ENCODE measurements at regions not wholly inside any gene's neighbourhood (a gene's known extent, or its start where the extent isn't known, plus 50 kb on each side); places are given as distances from the start of the nearest gene placed in this dataset.

GRCh38 chr16:86372193-86372592, 138.1 kb upstream of the FOXF1 start:
- Mint-ChIP-seq H3K4me1 (ENCODE audit: low read depth, unreplicated experiment) (peaks cover 13% of the 10 kb centered on the region), H3K9me3 (ENCODE audit: unreplicated experiment) (peaks cover 3% of the 10 kb centered on the region), H3K27me3 (ENCODE audit: unreplicated experiment) (no peaks in the 10 kb centered on the region), H3K27ac (ENCODE audit: unreplicated experiment) (no peak overlapping the region), H3K36me3 (ENCODE audit: unreplicated experiment) (no peaks in the 10 kb centered on the region), H3K4me3 (ENCODE audit: unreplicated experiment) (no peak overlapping the region)
- TF ChIP-seq, protein P1, sequence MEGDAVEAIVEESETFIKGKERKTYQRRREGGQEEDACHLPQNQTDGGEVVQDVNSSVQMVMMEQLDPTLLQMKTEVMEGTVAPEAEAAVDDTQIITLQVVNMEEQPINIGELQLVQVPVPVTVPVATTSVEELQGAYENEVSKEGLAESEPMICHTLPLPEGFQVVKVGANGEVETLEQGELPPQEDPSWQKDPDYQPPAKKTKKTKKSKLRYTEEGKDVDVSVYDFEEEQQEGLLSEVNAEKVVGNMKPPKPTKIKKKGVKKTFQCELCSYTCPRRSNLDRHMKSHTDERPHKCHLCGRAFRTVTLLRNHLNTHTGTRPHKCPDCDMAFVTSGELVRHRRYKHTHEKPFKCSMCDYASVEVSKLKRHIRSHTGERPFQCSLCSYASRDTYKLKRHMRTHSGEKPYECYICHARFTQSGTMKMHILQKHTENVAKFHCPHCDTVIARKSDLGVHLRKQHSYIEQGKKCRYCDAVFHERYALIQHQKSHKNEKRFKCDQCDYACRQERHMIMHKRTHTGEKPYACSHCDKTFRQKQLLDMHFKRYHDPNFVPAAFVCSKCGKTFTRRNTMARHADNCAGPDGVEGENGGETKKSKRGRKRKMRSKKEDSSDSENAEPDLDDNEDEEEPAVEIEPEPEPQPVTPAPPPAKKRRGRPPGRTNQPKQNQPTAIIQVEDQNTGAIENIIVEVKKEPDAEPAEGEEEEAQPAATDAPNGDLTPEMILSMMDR (IDR thresholded peaks at IDR 0.05; ENCODE audit: partially characterized antibody, unreplicated experiment), result no peak
- no peak for DNase-seq

- TF ChIP-seq, protein P1 (IDR thresholded peaks at IDR 0.05; ENCODE audit: partially characterized antibody, unreplicated experiment), result no peak
- DNase-seq, result no peak
- Mint-ChIP-seq H3K27ac (ENCODE audit: unreplicated experiment) (no peak overlapping the region), H3K27me3 (ENCODE audit: unreplicated experiment) (no peaks in the 10 kb centered on the region), H3K9me3 (ENCODE audit: unreplicated experiment) (peaks cover 3% of the 10 kb centered on the region), H3K36me3 (ENCODE audit: unreplicated experiment) (no peaks in the 10 kb centered on the region), H3K4me3 (ENCODE audit: unreplicated experiment) (no peak overlapping the region), H3K4me1 (ENCODE audit: low read depth, unreplicated experiment) (peaks cover 9% of the 10 kb centered on the region)
Observed at GRCh38 chr16:86373276-86373901, 136.9 kb upstream of the FOXF1 start.

DNA sequence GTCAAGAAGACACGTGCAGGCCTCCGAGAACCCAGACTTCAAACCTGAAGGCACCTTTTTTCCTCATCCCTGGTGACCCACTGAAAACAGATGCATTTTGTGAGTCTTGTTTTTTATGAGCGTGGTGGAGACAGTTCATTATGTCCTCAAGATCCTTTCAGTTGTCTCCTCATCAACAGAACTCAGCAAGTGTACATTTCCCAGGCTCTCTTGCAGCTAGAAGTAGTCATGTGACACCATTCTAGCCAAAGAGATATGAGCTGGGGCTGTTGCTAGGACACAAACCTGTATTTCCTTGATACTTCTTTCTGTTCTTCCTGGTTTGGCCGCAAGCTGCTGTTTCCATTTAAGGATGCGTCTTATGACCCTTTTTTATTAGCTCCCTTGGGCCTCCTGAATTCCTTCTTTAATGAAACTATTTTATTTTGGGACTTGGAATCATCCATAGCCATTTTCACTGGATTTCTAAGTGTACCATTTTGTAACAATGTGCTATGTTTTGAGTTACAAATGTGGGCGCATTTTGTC, 135.7 kb upstream of the FOXF1 start:
- Mint-ChIP-seq H3K36me3 (ENCODE audit: unreplicated experiment) (no peaks in the 10 kb centered on the region), H3K9me3 (ENCODE audit: unreplicated experiment) (peaks cover 3% of the 10 kb centered on the region), H3K4me1 (ENCODE audit: low read depth, unreplicated experiment) (peaks cover 6% of the 10 kb centered on the region), H3K27ac (ENCODE audit: unreplicated experiment) (no peak overlapping the region), H3K27me3 (ENCODE audit: unreplicated experiment) (no peaks in the 10 kb centered on the region), H3K4me3 (ENCODE audit: unreplicated experiment) (no peak overlapping the region)
- TF ChIP-seq, protein P1 (IDR thresholded peaks at IDR 0.05; ENCODE audit: partially characterized antibody, unreplicated experiment), result no peak
- DNase-seq, result no peak

DNA sequence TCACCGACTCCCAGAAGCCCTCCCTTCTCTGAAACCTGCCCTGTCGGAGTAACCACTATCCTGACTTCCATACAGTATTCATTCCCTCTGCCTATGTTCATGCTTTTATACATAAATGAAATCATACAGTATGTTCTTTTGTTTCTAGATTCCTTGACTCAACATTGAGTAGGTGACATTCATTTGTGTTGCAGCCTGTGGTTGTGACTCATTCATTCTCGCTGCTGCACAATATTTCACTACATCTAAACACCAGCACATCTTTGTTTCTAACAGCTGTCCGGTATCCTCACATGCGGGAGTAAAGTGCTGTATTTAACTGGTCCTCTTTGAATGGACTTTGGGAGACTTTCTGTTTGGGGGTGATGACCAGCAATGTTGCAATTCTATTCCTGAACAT, 135.0 kb upstream of the FOXF1 start:
- Mint-ChIP-seq H3K9me3 (ENCODE audit: unreplicated experiment) (peaks cover 3% of the 10 kb centered on the region), H3K27me3 (ENCODE audit: unreplicated experiment) (no peaks in the 10 kb centered on the region), H3K27ac (ENCODE audit: unreplicated experiment) (no peak overlapping the region), H3K4me1 (ENCODE audit: low read depth, unreplicated experiment) (peaks cover under 1% of the 10 kb centered on the region), H3K4me3 (ENCODE audit: unreplicated experiment) (no peak overlapping the region), H3K36me3 (ENCODE audit: unreplicated experiment) (no peaks in the 10 kb centered on the region)
- TF ChIP-seq, protein P1 (IDR thresholded peaks at IDR 0.05; ENCODE audit: partially characterized antibody, unreplicated experiment), result no peak
- no peak for DNase-seq

GRCh38 chr16:86375851-86376250, 134.5 kb upstream of the FOXF1 start:
- TF ChIP-seq, protein P1 (IDR thresholded peaks at IDR 0.05; ENCODE audit: partially characterized antibody, unreplicated experiment), result no peak
- Mint-ChIP-seq H3K27me3 (ENCODE audit: unreplicated experiment) (no peaks in the 10 kb centered on the region), H3K27ac (ENCODE audit: unreplicated experiment) (no peak overlapping the region), H3K9me3 (ENCODE audit: unreplicated experiment) (peaks cover 3% of the 10 kb centered on the region), H3K4me3 (ENCODE audit: unreplicated experiment) (no peak overlapping the region), H3K4me1 (ENCODE audit: low read depth, unreplicated experiment) (peaks cover 2% of the 10 kb centered on the region), H3K36me3 (ENCODE audit: unreplicated experiment) (no peaks in the 10 kb centered on the region)
- no peak for DNase-seq

All from glutamatergic neuron (in vitro differentiated cells).